Neural progenitor cell (in vitro differentiated cells): ENCODE measurements at regions not wholly inside any gene's neighbourhood (a gene's known extent, or its start where the extent isn't known, plus 50 kb on each side); places are given as distances from the start of the nearest gene placed in this dataset.

ENCODE experiments used
- DNase-seq: peaks from one replicate; pipeline ENCODE4 v3.0.0-alpha.2; 2016; ENCODE audit warnings: low spot score
- H2AFZ ChIP-seq: fragments of 200-600 bp; sonication (generic); replicated peaks from 2 replicates; pipeline ENCODE4 v1.6.1; 2016; ENCODE audit warnings: antibody characterized with exemption
- H3F3A ChIP-seq: fragments of 200-600 bp; sonication (generic); 2 replicates; pipeline ENCODE4 v1.6.1; 2016; ENCODE audit warnings: antibody characterized with exemption, low read depth
- H3K27ac ChIP-seq: fragments of 200-600 bp; sonication (generic); 2 replicates; pipeline ENCODE4 v1.5.1; 2016; ENCODE audit warnings: mild to moderate bottlenecking
- H3K27me3 ChIP-seq: fragments of 200-600 bp; sonication (generic); 2 replicates; pipeline ENCODE4 v1.6.1; 2016; ENCODE audit warnings: mild to moderate bottlenecking, moderate library complexity
- H3K36me3 ChIP-seq: fragments of 200-600 bp; sonication (generic); 2 replicates; pipeline ENCODE4 v1.5.1; 2016
- H3K4me1 ChIP-seq: fragments of 200-600 bp; sonication (generic); 2 replicates; pipeline ENCODE4 v1.6.1; 2016; ENCODE audit warnings: mixed run types
- H3K4me2 ChIP-seq: fragments of 200-600 bp; sonication (generic); 2 replicates; pipeline ENCODE4 v1.6.1; 2016
- H3K4me3 ChIP-seq: fragments of 200-600 bp; sonication (generic); 2 replicates; pipeline ENCODE4 v1.5.1; 2016
- H3K79me2 ChIP-seq: fragments of 200-600 bp; sonication (generic); 2 replicates; pipeline ENCODE4 v1.6.1; 2016; ENCODE audit warnings: low read depth
- H3K9ac ChIP-seq: fragments of 200-600 bp; sonication (generic); 2 replicates; pipeline ENCODE4 v1.6.1; 2016
- H3K9me3 ChIP-seq: fragments of 200-600 bp; sonication (generic); 2 replicates; pipeline ENCODE4 v1.5.1; 2016; ENCODE audit warnings: low read depth
- H4K20me1 ChIP-seq: fragments of 200-600 bp; sonication (generic); 2 replicates; pipeline ENCODE4 v1.6.1; 2016; ENCODE audit warnings: low read depth
- H3K27ac Mint-ChIP-seq: 3 replicates; pipeline ENCODE4 v1.8.0; 2021; ENCODE audit warnings: mixed read lengths
- H3K27me3 Mint-ChIP-seq: 2 replicates; pipeline ENCODE4 v1.8.0; 2022; ENCODE audit warnings: low read depth, mild to moderate bottlenecking, inconsistent platforms, moderate library complexity, mixed read lengths; ENCODE audit not compliant: insufficient read depth
- H3K36me3 Mint-ChIP-seq: 3 replicates; pipeline ENCODE4 v1.8.0; 2021; ENCODE audit warnings: mixed read lengths
- H3K4me1 Mint-ChIP-seq: 3 replicates; pipeline ENCODE4 v1.8.0; 2021; ENCODE audit warnings: mixed read lengths
- H3K4me3 Mint-ChIP-seq: 3 replicates; pipeline ENCODE4 v1.8.0; 2021; ENCODE audit warnings: mild to moderate bottlenecking, moderate library complexity, mixed read lengths
- H3K9me3 Mint-ChIP-seq: 3 replicates; pipeline ENCODE4 v1.8.0; 2020; ENCODE audit warnings: mixed read lengths
- CTCF ChIP-seq: fragments of 200-600 bp; sonication (generic); IDR thresholded peaks from 2 replicates; pipeline ENCODE4 v1.5.1; 2017; ENCODE audit warnings: antibody characterized with exemption, mild to moderate bottlenecking
- EZH2 ChIP-seq: fragments of 200-600 bp; sonication (generic); IDR thresholded peaks from 2 replicates; pipeline ENCODE4 v1.6.1; 2017; ENCODE audit warnings: antibody characterized with exemption, mild to moderate bottlenecking, moderate library complexity
- EZH2phosphoT487 ChIP-seq: fragments of 200-600 bp; sonication (generic); IDR thresholded peaks from 2 replicates; pipeline ENCODE4 v1.6.1; 2017; ENCODE audit warnings: antibody characterized with exemption

GRCh38 chr10:105872665-105873064, 1231.6 kb downstream of the SORCS3 start:
- no peaks in the 10 kb centered on the region for H3K4me1 Mint-ChIP-seq
- Histone ChIP-seq H3K36me3 (no peaks in the 10 kb centered on the region), H3K9me3 (peaks cover 7% of the 10 kb centered on the region), H3K9ac (no peak overlapping the region), H3K4me1 (no peaks in the 10 kb centered on the region), H3K4me2 (no peak overlapping the region), H3K79me2 (no peaks in the 10 kb centered on the region), H3F3A (no peaks in the 10 kb centered on the region), H4K20me1 (no peaks in the 10 kb centered on the region), H3K27me3 (no peaks in the 10 kb centered on the region), H2AFZ (no peak overlapping the region), H3K4me3 (no peak overlapping the region), H3K27ac (no peak overlapping the region)
- H3K4me3 Mint-ChIP-seq = no peak overlapping the region
- no peak for DNase-seq
- H3K27me3 Mint-ChIP-seq = no peaks in the 10 kb centered on the region
- no peaks in the 10 kb centered on the region for H3K36me3 Mint-ChIP-seq
- no peak for TF ChIP-seq CTCF
- no peak for TF ChIP-seq EZH2phosphoT487
- no peak for TF ChIP-seq EZH2
- H3K9me3 Mint-ChIP-seq = peaks cover 18% of the 10 kb centered on the region
- no peak overlapping the region for H3K27ac Mint-ChIP-seq

DNA sequence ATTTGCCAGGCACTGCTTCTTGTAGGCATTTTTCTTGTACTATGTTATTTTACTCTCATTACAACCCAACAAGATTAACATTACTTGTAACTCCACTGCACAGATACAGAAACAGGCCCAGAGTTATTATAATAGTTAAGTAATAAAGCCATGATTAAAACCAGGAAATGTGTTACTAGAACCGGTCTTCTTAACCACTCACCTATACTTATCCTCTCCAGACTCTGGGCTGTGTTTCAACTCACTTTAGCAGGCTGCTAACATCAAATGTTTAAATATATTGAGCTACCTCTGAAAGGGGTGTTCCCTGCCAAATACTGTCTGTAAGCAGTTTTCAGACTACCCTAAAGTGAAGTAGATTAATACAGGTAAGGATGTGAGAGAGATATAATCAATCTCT, 1227.8 kb downstream of the SORCS3 start:
- no peaks in the 10 kb centered on the region for H3K36me3 Mint-ChIP-seq
- no peak overlapping the region for H3K4me3 Mint-ChIP-seq
- no peaks in the 10 kb centered on the region for H3K79me2 ChIP-seq
- no peaks in the 10 kb centered on the region for H3K4me1 Mint-ChIP-seq
- H3K27me3 Mint-ChIP-seq = no peaks in the 10 kb centered on the region
- H2AFZ ChIP-seq = no peak overlapping the region
- no peaks in the 10 kb centered on the region for H3K4me1 ChIP-seq
- no peaks in the 10 kb centered on the region for H3K27me3 ChIP-seq
- H3K27ac Mint-ChIP-seq = no peak overlapping the region
- no peak overlapping the region for H3K4me2 ChIP-seq
- H3K4me3 ChIP-seq = no peak overlapping the region
- H3K36me3 ChIP-seq = no peaks in the 10 kb centered on the region
- H3K9me3 ChIP-seq = peaks cover 7% of the 10 kb centered on the region
- no peak overlapping the region for H3K27ac ChIP-seq
- H3F3A ChIP-seq = no peaks in the 10 kb centered on the region
- H3K9me3 Mint-ChIP-seq = peaks cover 17% of the 10 kb centered on the region
- TF ChIP-seq CTCF (no peak), EZH2 (no peak), EZH2phosphoT487 (no peak)
- H3K9ac ChIP-seq = no peak overlapping the region
- no peaks in the 10 kb centered on the region for H4K20me1 ChIP-seq
- no peak for DNase-seq

DNA sequence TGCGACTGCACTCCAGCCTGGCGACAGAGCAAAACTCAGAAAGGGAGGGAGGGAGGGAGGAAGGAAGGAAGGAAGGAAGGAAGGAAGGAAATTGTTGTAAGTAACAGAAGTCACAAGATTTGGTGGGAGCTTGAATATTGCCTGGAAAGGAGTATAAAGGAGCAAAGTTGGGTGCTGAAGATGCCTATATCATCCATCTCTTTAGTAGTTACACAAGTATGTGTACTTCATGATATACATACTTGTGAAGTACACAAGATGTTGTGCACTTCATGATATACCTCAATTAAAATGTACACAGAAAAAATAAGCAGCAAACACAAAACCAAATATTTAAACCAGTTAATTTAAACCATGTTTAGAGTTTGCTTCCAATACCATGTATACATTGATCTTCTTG, 1223.8 kb downstream of the SORCS3 start:
- Histone ChIP-seq H3K9ac (no peak overlapping the region), H2AFZ (no peak overlapping the region), H3K27ac (no peak overlapping the region), H3K27me3 (no peaks in the 10 kb centered on the region), H3K9me3 (no peaks in the 10 kb centered on the region), H4K20me1 (no peaks in the 10 kb centered on the region), H3K79me2 (no peaks in the 10 kb centered on the region), H3K36me3 (no peaks in the 10 kb centered on the region), H3K4me3 (no peak overlapping the region), H3F3A (peaks cover 5% of the 10 kb centered on the region), H3K4me2 (no peak overlapping the region), H3K4me1 (peaks cover 8% of the 10 kb centered on the region)
- TF ChIP-seq EZH2phosphoT487 (no peak), CTCF (no peak)
- Mint-ChIP-seq H3K27ac (no peak overlapping the region), H3K27me3 (no peaks in the 10 kb centered on the region), H3K4me1 (no peaks in the 10 kb centered on the region), H3K36me3 (no peaks in the 10 kb centered on the region), H3K9me3 (no peaks in the 10 kb centered on the region), H3K4me3 (no peak overlapping the region)
- DNase-seq = no peak
